SHP77 (cell line): ENCODE measurements at regions not wholly inside any gene's neighbourhood (a gene's known extent, or its start where the extent isn't known, plus 50 kb on each side); places are given as distances from the start of the nearest gene placed in this dataset.
"Not testable (repeated sequence)": the region's sequence is repeated elsewhere in the genome, so short reads cannot be mapped to it uniquely, and the experiment has no call there.

Source experiments
- DNase-seq, 2 experiments: peaks; one replicate each; lab custom pipeline; 2025; lab: John Stamatoyannopoulos, UW

GRCh38 chr6:2376429-2377355 is 131.3 kb upstream of the GMDS start:
- peak; percentile 43 to 50 for DNase-seq

GRCh38 chr6:2375443-2375842 is 130.0 kb upstream of the GMDS start:
- DNase-seq: no peak

- no peak for DNase-seq
These were observed 124.2 kb upstream of the GMDS start for GRCh38 chr6:2369606-2370005.

GRCh38 chr6:2363211-2363610 is 117.8 kb upstream of the GMDS start:
- DNase-seq: no peak

- no peak for DNase-seq
These were observed 115.8 kb upstream of the GMDS start for GRCh38 chr6:2361195-2361594.

GRCh38 chr6:2360716-2361115 is 115.3 kb upstream of the GMDS start:
- no peak for DNase-seq

- no peak for DNase-seq
These were observed 114.7 kb upstream of the GMDS start for GRCh38 chr6:2360126-2360525.

GRCh38 chr6:2355150-2355549 is 109.7 kb upstream of the GMDS start:
- DNase-seq: no peak

GRCh38 chr6:2354138-2354491 is 108.7 kb upstream of the GMDS start:
- no peak for DNase-seq

GRCh38 chr6:2353412-2354137 is 108.2 kb upstream of the GMDS start:
- peak; percentile 26 to 75 for DNase-seq

- DNase-seq: no peak
These were observed 106.5 kb upstream of the GMDS start for GRCh38 chr6:2351807-2352431.

GRCh38 chr6:2351090-2351489 is 105.7 kb upstream of the GMDS start:
- DNase-seq: no peak

- DNase-seq: no peak
These were observed 100.7 kb upstream of the GMDS start for GRCh38 chr6:2346078-2346477.

GRCh38 chr6:2344319-2344905 is 99.0 kb upstream of the GMDS start:
- no peak for DNase-seq

- DNase-seq: no peak
These were observed 82.2 kb upstream of the GMDS start for GRCh38 chr6:2327591-2327990.

GRCh38 chr6:2324166-2324953 is 79.0 kb upstream of the GMDS start:
- no peak for DNase-seq

- not testable (repeated sequence) for DNase-seq
These were observed 72.1 kb upstream of the GMDS start for GRCh38 chr6:2317498-2317897.

- no peak for DNase-seq
These were observed 69.2 kb upstream of the GMDS start for GRCh38 chr6:2314641-2315040.

GRCh38 chr6:2310042-2310441 is 64.6 kb upstream of the GMDS start:
- no peak for DNase-seq

- DNase-seq: no peak
These were observed 63.7 kb upstream of the GMDS start for GRCh38 chr6:2309122-2309521.

GRCh38 chr6:2307799-2308198 is 62.4 kb upstream of the GMDS start:
- DNase-seq: no peak

- DNase-seq: no peak
These were observed 60.5 kb upstream of the GMDS start for GRCh38 chr6:2305951-2306350.
